ENCODE measurements at regions not wholly inside any gene's neighbourhood (a gene's known extent, or its start where the extent isn't known, plus 50 kb on each side); places are given as distances from the start of the nearest gene placed in this dataset.
A peak's percentile ranks its signal among the peaks of the same experiment; 100 is the strongest.
"Not testable (repeated sequence)": the region's sequence is repeated elsewhere in the genome, so short reads cannot be mapped to it uniquely, and the experiment has no call there.

DNA sequence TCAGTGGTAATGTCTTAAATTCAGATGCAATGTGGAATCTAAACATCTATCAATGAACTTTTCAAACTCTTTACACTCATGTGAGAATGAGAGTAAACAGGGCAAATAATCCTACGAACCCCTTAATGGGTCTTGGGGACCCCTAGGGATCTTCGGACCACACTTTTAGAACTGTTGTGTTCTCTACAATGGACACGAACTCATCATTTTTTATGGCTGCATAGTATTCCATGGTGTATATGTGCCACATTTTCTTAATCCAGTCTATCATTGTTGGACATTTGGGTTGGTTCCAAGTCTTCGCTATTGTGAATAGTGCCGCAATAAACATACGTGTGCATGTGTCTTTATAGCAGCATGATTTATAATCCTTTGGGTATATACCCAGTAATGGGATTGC, 148.0 kb upstream of the PTPN1 start:
- not testable (repeated sequence) for DNase-seq

DNA sequence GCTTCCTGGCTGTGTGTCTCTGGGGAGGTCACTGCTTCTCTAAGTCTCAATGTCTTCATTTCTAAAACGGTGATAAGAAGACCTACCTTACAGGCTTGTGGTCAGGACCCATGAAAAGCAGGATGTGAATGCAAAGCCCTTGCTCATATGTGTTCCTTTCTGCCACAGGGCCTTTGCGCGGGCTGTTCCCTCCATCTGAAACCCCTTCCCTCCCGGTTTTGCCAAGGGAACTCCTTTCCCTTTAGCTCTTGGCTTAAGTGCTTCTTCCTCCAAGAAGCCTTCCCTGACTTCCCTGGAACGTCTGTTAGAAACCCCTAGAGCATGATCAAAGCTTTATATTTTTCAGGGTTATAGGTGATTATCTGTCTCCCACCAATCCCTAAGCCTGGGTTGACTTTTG, 147.2 kb upstream of the PTPN1 start:
- DNase-seq, result no peak

DNA sequence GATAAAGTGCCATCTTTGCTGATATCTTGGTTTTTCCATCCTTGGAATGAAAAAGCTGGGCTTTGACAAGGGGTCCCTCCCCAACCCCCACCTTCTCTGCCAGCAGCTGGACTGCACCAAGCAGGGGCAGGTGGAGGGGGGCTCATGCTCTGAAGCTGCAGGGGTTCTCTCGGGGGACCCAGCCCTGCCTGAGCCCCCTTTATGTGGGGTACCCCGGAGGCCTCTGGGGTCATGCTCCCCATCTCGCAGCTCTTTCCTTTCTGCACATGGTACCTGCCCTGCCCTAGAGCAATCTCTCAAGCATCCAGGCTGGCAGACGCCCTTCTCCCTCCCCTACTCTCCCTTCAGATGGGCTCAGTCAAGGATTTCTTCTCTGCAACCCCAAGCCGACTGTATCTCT, 146.7 kb upstream of the PTPN1 start:
- no peak for DNase-seq

DNA sequence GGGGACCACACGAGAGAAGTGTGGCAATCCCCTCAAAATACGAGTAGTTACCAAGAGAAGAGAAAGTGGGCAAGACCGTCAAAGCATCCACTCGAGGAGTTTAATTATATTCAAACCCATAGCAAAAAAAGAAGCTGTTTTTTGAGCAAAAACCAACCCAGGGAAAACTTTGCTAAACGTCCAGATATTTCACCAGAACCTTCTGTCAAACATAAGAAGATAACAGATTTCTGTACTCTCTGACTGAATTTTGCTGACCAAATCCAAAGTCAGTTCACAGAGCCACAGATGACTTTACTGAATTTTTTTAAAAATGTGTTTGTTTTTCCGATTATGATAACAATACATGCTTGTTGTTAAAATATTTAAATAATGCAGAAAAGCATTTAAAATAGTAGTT, 145.6 kb upstream of the PTPN1 start:
- DNase-seq, result no peak

DNA sequence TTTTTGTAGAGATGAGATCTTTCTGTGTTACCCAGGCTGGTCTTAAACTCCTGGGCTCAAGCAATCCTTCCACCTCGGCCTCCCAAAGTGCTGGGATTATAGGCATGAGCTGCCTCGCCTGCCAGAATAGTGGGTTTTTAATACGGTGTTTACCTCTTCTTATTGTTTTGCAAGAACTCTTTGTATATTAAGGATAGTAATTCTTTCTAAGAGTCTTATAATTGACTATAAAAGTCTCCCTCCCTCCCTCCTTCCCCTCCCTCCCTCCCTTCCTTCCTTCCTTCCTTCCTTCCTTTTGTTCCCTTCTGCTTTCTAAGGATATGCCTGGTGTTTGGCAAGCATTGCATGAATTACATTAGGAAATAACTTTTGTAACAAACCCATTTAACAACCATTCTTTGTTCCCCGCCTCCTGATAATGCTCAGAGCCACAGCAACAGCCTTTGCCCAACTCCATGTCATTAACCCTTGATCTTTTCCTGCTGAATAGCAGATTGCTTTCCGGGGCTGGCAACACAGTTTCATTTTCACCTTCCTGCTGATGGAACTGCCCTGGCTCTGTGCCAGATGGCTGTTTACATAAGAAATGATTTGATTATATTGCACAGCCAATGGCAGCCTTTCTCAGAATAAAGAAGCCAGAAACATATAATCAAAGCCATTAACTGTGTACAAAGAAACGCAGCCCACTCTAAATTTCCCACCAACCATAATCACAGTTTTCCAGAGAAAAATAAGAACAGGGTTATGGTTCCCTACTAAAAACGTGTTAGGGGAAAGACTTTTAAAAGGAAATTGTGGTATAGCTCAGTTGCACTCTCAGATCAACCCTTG, 143.7 kb upstream of the PTPN1 start:
- DNase-seq, result peak; percentile 42

DNA sequence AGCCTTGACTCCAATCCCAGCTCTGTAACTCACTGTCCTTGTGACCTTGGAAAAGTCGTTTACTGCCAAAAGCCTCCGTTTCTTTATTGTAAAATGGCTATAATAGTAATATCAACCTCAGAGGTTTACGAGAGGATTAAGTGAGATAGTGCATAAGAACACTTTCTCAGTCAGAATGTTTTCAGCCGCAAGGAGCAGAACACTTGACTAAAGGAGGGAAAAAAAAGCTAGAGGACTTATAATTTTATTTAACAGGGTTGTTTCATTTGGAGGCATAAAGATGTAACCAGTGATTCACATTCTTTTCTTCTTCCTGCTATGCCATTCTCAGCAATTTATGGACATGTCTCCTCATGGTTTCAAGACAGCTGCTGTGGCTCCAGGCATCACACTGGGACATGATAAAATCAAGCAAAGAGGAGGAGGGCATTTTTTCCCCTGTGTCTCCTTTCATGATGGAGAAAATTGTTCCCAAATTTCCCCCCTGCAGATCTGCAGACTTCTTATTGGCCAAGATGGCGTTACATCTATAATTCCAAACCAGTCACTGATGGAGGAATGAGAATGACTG, 143.0 kb upstream of the PTPN1 start:
- DNase-seq, result no peak

DNA sequence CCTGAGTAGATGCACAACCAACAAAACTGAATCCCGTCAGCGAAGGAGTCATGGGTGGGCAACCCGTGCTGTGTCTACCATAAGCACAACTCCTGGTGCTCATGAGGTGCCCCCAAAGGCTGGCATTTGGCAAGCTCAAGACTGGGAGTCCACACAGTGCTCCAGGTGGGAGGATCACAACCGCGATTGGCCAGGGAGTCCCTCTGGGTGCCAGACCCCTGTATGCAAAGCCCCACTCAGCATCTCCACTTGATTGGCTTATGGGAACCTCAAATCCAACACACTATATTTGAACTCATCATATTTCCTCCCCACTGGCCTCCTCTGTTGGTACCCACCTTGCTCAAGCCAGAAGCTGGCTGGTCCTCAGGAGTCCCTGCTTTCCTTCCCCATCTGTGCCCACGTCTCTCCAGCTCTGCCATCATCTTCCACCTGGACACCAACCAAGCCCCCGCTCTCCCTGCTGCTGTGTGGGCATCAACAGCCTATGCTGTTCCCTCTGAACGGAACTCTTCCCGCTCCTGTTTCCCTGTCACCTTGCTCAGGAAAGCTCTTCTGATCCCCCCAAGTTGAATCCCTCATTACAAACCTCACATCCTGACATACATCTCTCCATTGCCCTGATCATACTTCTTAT, 142.3 kb upstream of the PTPN1 start:
- DNase-seq, result no peak

DNA sequence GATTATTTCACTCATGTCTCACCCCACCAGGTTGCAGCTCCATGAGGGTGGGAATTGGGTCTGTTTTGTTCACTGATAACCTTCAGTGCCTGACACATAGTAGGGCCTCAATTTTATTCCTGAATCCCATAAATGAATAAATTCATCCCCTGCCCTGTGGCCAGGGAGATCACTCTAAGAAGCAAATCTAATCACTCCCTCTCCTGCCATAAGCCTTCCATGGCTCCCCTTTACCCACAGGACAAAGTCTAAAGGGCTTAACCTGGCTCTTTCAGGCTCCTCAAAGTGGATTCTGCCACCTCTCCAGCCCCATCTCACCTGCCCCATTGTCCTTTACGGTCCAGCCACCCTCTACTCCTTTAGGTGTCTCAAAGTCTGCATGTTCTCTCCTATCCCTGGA, 141.8 kb upstream of the PTPN1 start:
- no peak for DNase-seq

DNA sequence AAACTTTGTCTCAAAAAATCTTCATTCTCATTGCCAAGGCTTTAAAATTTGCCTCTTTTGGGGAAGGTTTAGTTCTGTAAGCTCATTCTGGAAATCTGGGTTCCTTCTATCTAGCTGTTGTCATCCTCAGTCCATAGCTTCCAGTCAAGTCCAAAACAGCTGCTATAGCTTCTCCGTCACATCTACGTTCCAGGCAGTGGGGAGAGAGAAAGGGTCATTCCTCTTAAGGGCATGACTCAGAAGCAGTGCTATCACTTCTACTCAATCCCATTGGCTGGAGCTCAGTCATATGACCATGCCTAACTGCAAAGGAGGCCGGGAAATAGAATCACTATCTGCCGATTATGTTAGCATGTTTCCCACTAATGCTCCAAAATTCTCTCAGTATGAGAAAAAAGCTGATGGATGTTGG, 141.4 kb upstream of the PTPN1 start:
- peak; percentile 34 for DNase-seq

DNA sequence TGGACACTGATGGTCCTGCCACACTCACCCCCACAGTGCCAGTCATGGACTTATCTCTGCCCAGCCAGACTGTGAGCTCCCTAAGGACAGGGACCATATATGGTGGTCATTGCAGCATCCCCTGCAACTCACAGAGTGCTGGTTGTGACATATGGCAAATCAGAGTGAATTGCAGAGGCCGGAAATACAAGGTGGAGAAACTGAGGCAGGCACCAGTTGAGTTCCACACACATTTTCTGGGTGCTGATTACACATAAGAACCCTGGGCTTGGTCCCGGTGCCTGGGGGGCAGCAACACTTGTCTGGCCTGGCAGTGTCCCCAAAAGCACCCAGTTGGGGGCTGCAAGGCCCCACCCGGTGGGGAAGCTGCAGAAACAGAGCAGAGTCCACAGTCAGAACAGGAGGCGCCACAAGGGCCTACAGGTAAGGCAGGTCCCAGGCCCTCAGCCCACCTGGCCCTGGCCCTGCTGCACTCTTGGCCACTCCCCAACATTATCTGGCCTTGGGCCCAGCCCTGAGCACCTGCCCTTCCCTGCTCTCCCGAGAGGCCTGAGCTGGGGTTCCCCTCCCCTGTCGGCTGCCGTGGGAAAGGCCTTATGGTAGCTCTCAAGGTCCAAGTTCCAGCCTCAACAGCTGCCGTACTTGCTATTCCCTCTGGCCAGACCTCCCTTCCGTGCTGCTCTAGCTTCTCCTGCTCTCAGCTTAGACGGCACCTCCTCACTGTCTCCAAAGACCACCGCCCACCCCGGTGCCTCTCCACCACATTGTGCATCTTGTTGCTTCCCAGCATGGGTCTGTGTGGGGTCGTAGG, 140.8 kb upstream of the PTPN1 start:
- DNase-seq, result no peak

DNA sequence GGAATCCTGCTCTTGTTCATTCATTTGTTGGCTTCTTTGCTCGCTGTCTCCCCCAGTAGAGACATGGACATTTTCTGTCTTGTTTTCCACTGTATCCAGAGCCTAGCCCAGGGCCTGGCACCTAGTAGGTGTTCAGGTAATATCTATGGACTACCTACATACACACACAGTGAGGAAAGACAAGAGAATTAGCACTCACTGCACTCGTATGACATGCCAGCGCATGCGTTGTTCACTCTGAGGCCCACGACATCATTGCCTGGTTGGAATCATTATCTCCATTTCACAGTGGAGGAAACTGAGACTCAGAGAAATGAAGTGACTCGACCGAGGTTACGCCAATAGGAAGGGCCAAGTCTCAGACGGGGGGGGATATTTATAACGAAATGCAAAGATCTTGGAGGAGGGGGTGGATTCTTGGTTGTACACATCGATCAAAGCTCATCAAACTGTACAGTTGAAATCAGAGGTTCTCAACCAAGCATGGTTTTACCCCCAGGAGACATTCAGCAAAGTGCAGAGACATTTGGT, 140.1 kb upstream of the PTPN1 start:
- DNase-seq, result no peak

DNA sequence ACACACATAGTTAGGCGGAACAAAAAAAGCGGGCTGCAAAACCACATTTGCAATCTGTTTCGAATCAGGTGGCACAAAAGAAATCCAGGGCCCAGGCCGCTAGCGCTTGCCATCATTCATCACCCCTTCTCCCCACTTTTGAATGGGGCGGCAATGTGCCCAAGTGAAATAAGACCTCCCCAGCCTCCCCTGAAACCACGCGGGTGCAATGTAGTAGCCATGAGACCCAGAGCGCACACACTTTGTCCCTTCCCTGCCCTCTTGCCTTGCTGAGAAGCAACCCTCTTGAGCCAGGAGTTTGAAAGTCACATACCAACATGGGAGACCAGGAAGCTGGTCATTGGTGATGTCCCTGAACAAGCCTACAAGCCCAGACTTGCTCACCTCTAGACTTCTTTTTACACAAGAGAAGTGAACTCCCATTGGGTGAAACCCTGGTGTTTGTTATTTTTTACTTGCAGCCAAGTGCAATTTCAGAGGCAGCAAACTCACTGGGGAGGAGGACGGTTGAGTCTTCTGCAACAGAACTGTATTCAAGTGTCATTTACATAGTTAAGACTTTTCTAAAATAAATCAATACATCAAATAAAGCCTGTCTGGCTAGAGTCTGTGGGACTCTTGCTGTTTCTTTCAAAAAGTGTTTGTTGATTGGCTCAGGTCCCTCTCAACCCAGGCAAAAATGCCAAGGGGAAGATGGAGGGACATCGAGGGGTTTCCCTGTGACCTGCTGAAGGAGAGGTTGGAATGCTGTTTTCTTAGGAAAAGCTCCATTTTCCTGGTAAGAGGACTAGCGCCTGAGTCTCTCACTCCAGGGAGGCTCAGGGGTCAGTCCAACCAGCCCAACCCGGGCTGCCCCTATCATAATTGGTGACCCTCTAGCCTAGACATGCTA, 138.1 kb upstream of the PTPN1 start:
- DNase-seq, result no peak

DNA sequence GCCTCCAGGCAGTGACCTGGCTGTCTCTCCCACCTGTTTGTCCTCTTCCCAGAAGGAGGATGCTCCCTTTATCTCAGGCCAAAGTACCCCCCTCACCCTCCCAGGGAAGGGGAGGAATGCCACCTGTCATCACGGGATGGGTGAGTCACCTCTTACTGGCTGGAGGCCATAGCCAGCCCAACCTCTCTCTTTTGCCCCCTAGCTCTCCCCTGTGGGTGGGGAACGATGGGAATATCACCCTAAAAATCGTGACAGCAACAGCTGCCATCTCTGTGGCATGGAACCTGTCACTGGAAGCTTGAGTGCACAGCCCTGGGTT, 137.5 kb upstream of the PTPN1 start:
- DNase-seq, result no peak

DNA sequence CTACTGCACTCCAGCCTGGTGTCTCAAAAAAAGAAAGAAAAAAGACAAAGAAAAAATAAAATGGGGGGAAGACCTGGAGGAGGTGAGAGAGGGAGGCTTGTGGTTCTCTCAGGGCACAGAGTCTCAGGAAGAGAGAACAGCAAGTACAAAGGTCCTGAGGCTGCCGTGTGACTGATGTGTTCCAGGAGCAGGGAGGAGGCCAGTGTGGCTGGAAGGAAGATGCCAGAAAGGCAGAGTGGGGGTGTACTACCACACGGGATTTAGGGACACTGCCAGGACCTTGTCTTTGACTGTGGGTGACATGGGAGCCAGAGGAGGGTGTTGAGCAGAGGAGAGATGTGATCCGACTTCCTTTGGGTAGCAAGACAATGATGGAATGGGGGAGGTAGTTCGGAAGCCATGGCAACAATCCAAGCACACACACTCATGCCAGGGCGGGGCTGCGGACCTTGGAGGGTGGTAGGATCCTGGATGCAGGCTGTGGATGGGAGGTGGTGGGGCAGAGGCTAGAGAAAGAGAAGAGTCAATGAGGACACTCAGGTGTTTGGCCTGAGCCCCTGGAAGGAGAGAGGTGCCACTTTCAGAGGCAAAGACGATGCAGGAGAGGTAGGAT, 136.4 kb upstream of the PTPN1 start:
- DNase-seq, result no peak

DNA sequence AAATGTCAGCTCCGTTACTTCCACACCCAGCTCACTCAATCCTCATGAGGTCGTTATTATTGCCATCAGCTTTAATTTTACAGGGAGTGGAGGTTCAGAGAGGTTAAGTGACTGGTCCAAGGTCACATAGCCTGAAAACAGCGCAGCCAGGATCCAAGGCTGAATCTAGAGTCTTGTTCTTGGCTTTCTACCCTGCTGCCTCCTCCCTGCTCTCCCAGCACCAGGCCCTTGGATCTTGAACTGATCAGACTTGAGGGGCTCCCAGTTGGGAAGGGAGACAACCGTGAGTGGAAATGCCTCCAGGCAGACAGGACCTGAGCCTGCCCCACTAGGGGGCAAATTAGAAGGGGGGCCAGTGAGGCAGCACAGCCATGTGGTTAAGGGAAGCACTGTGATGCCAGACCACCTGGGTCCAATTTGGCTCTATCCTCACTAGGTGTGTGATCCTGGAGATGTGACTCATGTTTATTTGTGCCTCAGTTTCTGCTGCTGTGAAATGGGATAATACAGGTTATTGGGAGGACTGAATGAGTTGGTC, 135.6 kb upstream of the PTPN1 start:
- no peak for DNase-seq

DNA sequence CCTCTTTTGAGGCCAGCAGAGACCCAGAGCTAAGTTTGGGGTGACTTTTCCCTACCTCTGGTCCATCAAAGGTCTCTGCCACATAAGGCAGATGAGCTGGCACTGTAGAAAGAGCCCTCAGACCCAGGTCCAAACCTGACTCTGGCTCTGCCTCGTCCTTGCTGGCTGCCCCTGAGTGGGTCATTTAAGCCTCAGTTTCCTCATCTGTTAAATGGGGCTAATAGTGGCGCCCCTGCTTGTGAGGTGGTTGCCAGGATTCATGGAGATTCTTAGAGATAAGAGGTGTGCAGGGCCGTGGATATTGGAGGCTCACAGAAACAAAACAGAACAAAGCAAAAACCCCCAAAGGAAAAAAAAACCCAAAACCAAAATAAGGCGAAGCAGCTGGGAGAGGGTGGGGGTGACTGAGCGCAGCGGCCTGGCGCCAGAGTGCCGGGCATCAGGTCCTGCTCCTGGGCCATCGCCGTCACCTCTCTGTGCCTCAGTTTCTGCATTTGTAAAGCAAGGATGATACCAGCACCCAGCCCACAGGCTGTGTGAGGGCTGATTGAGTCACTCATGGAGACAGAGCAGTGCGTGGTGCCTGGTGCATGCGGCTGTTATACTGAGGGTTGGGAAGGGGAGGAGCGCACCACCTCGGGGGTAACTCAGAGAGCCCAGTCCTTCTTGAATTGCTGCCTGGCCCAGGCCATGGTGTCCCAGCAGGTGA, 133.8 kb upstream of the PTPN1 start:
- no peak for DNase-seq

DNA sequence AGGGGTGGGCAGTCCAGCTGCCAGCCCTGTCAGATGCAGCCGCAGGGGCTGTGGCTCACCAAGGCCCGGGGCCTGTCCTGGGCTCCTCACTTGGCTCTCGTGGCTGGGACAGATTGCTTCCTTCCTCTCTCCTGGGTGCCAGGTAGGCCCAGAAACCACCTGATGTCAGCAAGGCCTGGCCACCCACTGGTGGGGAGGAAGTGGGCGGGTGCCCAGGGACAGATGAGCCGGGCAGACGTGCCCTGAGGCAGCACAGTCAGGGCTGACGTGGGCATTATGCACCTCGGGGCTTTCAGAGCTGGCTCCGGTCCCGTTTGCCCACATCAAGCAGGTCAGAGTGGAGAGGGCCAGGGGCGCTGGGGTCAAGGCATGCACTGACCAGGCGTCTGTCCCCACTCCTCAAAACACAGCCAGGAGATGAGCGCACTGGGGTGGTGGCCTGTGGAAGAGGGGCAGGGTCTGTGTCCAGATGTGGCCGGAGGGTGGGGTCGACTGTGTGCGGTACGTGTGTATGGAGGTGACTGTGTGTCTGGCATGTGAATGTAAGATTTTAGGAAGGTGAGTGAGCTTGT, 133.2 kb upstream of the PTPN1 start:
- no peak for DNase-seq

DNA sequence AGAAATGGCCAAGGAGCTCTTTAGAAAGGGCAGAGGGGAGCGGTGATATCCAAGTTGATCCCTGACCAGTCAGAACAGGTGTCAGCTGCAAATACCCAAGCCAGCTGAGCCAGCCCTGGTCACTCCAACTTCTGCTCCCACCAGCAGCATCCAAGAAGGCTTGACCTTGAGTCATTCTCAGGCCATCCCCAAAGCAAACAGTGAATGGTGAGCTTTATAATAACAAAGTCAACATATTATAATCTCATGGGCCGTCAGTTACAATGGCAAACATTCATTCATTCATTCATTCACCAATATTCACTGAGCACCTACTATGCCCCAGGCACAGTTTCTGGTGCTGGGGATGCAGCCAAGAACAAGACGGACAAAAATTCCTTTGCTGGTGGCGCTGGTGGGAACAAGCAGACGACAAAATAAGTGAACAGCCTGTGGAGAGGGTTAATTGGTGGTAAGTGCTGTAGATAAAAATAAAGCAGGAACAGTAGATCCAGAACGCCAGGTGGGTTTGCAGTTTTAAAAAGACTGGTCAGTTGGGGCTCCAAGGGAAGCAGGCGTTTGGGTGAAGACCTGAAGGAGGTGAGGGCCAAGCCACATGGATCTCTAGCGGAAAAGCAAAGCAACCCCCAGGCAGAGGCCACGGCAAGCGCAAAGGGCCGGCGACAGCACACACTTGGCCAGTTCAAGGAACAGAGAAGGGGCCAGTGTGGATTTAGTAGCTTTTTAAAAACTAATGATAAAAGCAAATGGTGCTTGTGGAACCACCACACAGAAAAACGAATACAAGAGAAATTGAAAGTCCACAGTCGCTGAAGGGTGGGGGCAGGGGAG, 131.8 kb upstream of the PTPN1 start:
- DNase-seq, result no peak
